Duodenal mucosa (tissue), 2 donors: ENCODE measurements at regions not wholly inside any gene's neighbourhood (a gene's known extent, or its start where the extent isn't known, plus 50 kb on each side); places are given as distances from the start of the nearest gene placed in this dataset.

Experiments used
- H3K27ac ChIP-seq: one replicate; pipeline ENCODE4 v1.7.0; 2013; ENCODE audit warnings: low read depth, low read length
- H3K27me3 ChIP-seq, 2 donors: one replicate each; pipeline ENCODE4 v1.7.0; 2013; ENCODE audit warnings: low read length in 2 of 2, control low read depth in 1 of 2; ENCODE audit not compliant: insufficient read depth in 2 of 2, control insufficient read depth in 1 of 2
- H3K36me3 ChIP-seq, 2 donors: one replicate each; pipeline ENCODE4 v1.7.0; 2013; ENCODE audit warnings: low read length in 2 of 2, control low read depth in 1 of 2; ENCODE audit not compliant: insufficient read depth in 2 of 2, control insufficient read depth in 1 of 2
- H3K4me1 ChIP-seq, 2 donors: one replicate each; pipeline ENCODE4 v1.7.0; 2013; ENCODE audit warnings: low read length in 2 of 2, control low read depth in 1 of 2; ENCODE audit not compliant: insufficient read depth in 2 of 2, control insufficient read depth in 1 of 2
- H3K4me3 ChIP-seq, 2 donors: one replicate each; pipeline ENCODE4 v1.7.0; 2013; ENCODE audit warnings: low read length in 2 of 2, low read depth in 1 of 2
- H3K9ac ChIP-seq, 2 donors: one replicate each; pipeline ENCODE4 v1.7.0; 2013; ENCODE audit warnings: low read length in 2 of 2, low read depth in 1 of 2
- H3K9me3 ChIP-seq, 2 donors: one replicate each; pipeline ENCODE4 v1.7.0; 2013; ENCODE audit warnings: low read length in 2 of 2, control low read depth in 1 of 2; ENCODE audit not compliant: control insufficient read depth in 1 of 2

DNA sequence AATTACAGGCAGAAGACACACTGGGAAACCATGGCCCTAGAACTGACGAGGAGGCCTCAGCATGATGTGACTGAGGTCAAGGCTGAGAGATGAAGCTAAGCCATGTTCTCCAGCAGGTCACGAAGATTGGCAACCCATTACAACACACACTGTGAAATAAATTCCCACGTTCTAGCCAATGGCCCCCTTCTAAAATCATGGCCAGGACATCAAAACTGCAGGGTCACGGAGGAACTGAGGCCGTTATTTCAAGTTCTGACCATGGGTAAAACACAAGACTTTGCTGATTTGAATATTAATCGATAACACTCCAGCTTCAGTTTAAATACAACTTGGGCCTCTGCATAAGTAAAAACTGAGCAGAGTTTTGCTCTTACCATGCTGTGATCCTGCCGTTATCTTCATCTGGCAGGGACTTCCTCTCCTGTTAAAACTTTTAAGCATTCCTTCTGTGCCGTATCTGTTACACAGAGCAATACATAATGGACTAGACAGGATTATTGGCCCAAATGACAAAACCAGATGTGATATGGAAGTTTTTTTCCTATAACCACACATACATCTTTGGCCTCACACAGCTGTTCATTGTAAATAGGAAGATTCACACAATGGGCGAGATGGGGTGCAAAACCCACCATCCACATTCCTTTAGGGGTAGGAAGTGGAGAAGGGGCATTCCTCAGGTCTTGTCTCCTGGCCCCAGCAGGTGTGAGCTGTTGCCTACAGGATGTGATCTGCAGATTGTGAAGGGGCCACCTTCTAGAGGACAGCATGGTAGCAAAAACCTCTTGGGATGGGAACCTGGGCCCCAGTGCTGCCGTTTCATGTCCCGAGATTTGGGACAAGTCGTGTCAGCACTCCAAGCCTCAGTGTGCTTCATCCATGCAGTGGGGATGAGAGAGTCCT is 207.4 kb downstream of the OPA1 start:
- Histone ChIP-seq H3K27ac (no peak overlapping the region), H3K36me3 (no peaks in the 10 kb centered on the region), H3K9ac (no peak overlapping the region), H3K4me3 (no peak overlapping the region), H3K9me3 (no peaks in the 10 kb centered on the region), H3K27me3 (no peaks in the 10 kb centered on the region), H3K4me1 (peaks cover 0 to 4% of the 10 kb centered on the region in 2 donors)

GRCh38 chr3:193801097-193801496 is 208.1 kb downstream of the OPA1 start:
- Histone ChIP-seq H3K4me1 (peaks cover 5 to 10% of the 10 kb centered on the region in 2 donors), H3K36me3 (no peaks in the 10 kb centered on the region), H3K27ac (no peak overlapping the region), H3K4me3 (no peak overlapping the region), H3K9ac (no peak overlapping the region), H3K9me3 (no peaks in the 10 kb centered on the region), H3K27me3 (no peaks in the 10 kb centered on the region)

GRCh38 chr3:193803288-193803687 is 210.3 kb downstream of the OPA1 start:
- Histone ChIP-seq H3K9ac (no peak overlapping the region), H3K4me3 (no peak overlapping the region), H3K27ac (no peak overlapping the region), H3K9me3 (no peaks in the 10 kb centered on the region), H3K4me1 (peaks cover 5 to 10% of the 10 kb centered on the region in 2 donors), H3K36me3 (no peaks in the 10 kb centered on the region), H3K27me3 (no peaks in the 10 kb centered on the region)

- no peaks in the 10 kb centered on the region for H3K9me3 ChIP-seq
- no peak overlapping the region for H3K9ac ChIP-seq
- peaks cover 5 to 10% of the 10 kb centered on the region in 2 donors for H3K4me1 ChIP-seq
- no peaks in the 10 kb centered on the region for H3K27me3 ChIP-seq
- no peaks in the 10 kb centered on the region for H3K36me3 ChIP-seq
- H3K4me3 ChIP-seq = no peak overlapping the region
- no peak overlapping the region for H3K27ac ChIP-seq
These were observed 212.4 kb downstream of the OPA1 start for GRCh38 chr3:193805448-193805847.

DNA sequence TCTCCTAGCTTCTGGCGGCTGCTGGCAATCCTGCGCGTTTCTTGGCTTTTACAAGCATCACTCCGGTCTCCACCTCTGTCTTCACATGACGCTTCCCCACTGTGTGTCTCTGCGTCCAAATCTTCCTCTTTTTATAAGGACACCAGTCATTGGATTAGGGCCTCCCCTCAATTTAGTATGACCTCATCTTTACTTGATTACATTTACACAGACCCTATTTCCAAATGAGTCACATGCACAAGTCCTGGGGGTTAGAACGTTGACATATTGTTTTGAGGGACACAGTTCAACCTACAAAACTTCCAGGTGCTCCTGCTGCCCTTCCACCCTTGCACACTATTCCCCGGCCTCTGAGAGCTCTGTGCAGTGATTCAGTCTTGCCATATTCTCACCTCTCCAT is 215.3 kb downstream of the OPA1 start:
- H3K4me1 ChIP-seq = peaks cover 12 to 17% of the 10 kb centered on the region in 2 donors
- no peaks in the 10 kb centered on the region for H3K9me3 ChIP-seq
- no peak overlapping the region for H3K27ac ChIP-seq

GRCh38 chr3:193809106-193809505 is 216.1 kb downstream of the OPA1 start:
- no peak overlapping the region for H3K27ac ChIP-seq

More for the DNA sequence above, 215.3 kb downstream of the OPA1 start:
- no peaks in the 10 kb centered on the region for H3K36me3 ChIP-seq
- no peak overlapping the region for H3K4me3 ChIP-seq
- no peak overlapping the region for H3K9ac ChIP-seq
- no peaks in the 10 kb centered on the region for H3K27me3 ChIP-seq

DNA sequence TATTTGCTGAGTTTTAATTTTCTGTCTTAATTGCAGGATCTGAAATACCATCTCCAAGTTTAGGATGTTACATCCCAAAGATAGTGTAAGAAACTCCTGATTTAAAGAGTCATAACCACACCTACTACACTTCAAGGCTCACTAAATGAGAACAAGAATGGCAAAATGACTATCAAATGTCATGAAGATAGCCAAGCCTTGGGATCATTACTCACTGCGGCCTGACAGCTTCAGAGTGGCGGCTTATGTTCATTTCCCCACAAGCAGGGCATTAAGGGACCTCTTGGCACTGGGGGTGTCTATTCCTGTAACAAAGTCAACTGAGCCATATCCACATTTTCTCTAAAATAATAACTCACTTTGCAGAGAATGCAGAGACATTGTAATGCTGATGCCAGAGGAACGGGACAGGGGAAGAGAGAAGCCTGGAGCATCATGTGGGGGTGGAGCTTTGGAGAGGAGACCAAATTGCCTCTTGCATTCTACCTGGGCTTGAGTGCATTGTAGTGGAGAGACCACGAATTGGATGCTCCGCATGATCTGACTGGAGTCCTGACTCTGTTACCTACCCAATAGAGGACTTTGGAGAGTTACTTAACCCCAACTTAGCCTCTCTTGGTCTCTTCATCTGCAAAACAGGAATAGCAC is 219.2 kb downstream of the OPA1 start:
- Histone ChIP-seq H3K27me3 (no peaks in the 10 kb centered on the region), H3K36me3 (no peaks in the 10 kb centered on the region), H3K4me3 (no peak overlapping the region), H3K9ac (no peak overlapping the region), H3K9me3 (no peaks in the 10 kb centered on the region), H3K4me1 (peaks cover 37 to 38% of the 10 kb centered on the region in 2 donors), H3K27ac (no peak overlapping the region)

More at GRCh38 chr3:193809106-193809505, 216.1 kb downstream of the OPA1 start:
- Histone ChIP-seq H3K4me3 (no peak overlapping the region), H3K36me3 (no peaks in the 10 kb centered on the region), H3K9me3 (no peaks in the 10 kb centered on the region), H3K4me1 (peaks cover 20 to 25% of the 10 kb centered on the region in 2 donors), H3K9ac (no peak overlapping the region), H3K27me3 (no peaks in the 10 kb centered on the region)

DNA sequence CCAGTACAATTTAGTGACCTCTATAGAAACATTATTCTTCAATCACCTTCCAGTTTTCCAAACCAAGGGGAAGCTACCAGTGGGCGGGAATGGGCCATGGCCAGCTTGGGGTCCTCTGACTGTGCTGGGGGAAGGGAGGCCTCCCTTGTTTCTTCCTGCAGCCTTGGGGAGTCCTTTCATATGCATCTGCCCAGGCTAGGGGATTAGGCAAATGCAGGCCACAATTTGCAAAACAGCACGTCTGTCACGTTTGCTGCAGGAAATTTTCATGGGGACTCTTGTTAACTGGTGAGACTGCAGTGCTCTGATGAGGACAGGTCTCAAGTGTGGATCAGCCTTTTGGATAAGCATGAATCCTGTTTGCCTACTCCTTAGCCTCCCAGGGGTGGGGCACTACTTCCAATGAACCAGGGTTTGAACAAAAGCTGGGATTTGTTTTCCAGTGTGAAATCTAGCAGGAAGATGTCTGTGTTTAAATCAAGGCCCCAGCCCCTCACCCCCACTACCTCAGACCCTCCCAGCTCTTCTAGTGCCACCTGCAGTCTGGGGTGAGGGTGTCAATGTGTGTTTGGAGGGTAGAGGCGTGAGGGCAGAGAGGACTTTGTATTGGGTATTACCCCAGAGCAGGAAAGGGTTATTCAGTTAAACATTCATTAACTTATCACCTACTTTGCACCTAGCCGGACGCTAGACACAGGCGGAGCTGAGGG is 219.9 kb downstream of the OPA1 start:
- H3K27me3 ChIP-seq = no peaks in the 10 kb centered on the region
- H3K27ac ChIP-seq = no peak overlapping the region
- no peaks in the 10 kb centered on the region for H3K36me3 ChIP-seq
- no peak overlapping the region for H3K4me3 ChIP-seq
- no peak overlapping the region for H3K9ac ChIP-seq
- H3K4me1 ChIP-seq = peaks cover 44 to 45% of the 10 kb centered on the region in 2 donors
- H3K9me3 ChIP-seq = no peaks in the 10 kb centered on the region

DNA sequence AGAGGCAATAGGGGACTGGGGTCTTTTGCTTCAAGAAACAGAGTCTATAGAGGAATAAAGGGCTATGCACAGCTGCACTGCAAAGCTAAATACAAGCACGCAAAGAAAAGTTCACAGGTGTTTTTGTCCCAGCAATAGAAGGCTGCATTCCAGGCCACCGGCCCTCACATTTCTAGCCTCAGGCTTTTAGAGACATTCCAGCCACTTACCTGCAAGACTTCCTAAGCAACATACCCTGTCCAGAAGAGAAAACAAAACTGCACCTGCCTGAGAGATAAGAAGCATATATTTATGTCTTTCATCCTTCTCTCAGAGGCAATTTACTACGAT is 220.5 kb downstream of the OPA1 start:
- Histone ChIP-seq H3K27ac (no peak overlapping the region), H3K9me3 (no peaks in the 10 kb centered on the region), H3K4me1 (peaks cover 45 to 46% of the 10 kb centered on the region in 2 donors), H3K9ac (no peak overlapping the region), H3K27me3 (no peaks in the 10 kb centered on the region), H3K36me3 (no peaks in the 10 kb centered on the region), H3K4me3 (no peak overlapping the region)
